SU-DHL-6 (cell line): ENCODE measurements at regions not wholly inside any gene's neighbourhood (a gene's known extent, or its start where the extent isn't known, plus 50 kb on each side); places are given as distances from the start of the nearest gene placed in this dataset.
"Not testable (repeated sequence)": the region's sequence is repeated elsewhere in the genome, so short reads cannot be mapped to it uniquely, and the experiment has no call there.

Experiments
- H2AFZ ChIP-seq: fragments of 200-600 bp; sonication (generic); 2 replicates; pipeline ENCODE4 v1.6.1; 2014; ENCODE audit warnings: low read depth, mild to moderate bottlenecking, moderate library complexity, mixed read lengths, antibody characterized with exemption, low read length; ENCODE audit not compliant: severe bottlenecking
- H3F3A ChIP-seq: fragments of 200-600 bp; shearing (Covaris generic); 2 replicates; pipeline ENCODE4 v1.6.0; 2016; ENCODE audit warnings: antibody characterized with exemption, mild to moderate bottlenecking; ENCODE audit not compliant: insufficient read depth
- H3K27ac ChIP-seq: fragments of 200-600 bp; sonication (generic); 2 replicates; pipeline ENCODE4 v1.5.1; 2016; ENCODE audit warnings: low read depth, mild to moderate bottlenecking, low read length, moderate library complexity, mixed read lengths
- H3K27me3 ChIP-seq: fragments of 200-600 bp; sonication (generic), shearing (Covaris generic); 2 replicates; pipeline ENCODE4 v1.6.0; 2014; ENCODE audit warnings: mild to moderate bottlenecking, low read length
- H3K36me3 ChIP-seq: fragments of 200-600 bp; sonication (generic); 2 replicates; pipeline ENCODE4 v1.6.1; 2014; ENCODE audit warnings: mild to moderate bottlenecking, low read length, mixed read lengths
- H3K4me2 ChIP-seq: fragments of 300-600, 200-600 bp; shearing (Covaris generic), sonication (generic); 2 replicates; pipeline ENCODE4 v1.6.0; 2014; ENCODE audit warnings: low read length, low read depth, mild to moderate bottlenecking; ENCODE audit not compliant: poor library complexity, severe bottlenecking
- H3K4me3 ChIP-seq: fragments of 200-600 bp; sonication (generic); 2 replicates; pipeline ENCODE4 v1.5.1; 2014; ENCODE audit warnings: antibody characterized with exemption, low read length, mild to moderate bottlenecking, mixed read lengths; ENCODE audit not compliant: insufficient read depth, poor library complexity, severe bottlenecking
- H3K79me2 ChIP-seq: fragments of 200-600 bp; sonication (generic); 2 replicates; pipeline ENCODE4 v1.6.1; 2014; ENCODE audit warnings: mild to moderate bottlenecking, low read length, moderate library complexity; ENCODE audit not compliant: insufficient read depth
- H3K9ac ChIP-seq: fragments of 200-600 bp; sonication (generic); 2 replicates; pipeline ENCODE4 v1.7.0; 2014; ENCODE audit warnings: mild to moderate bottlenecking, low read length
- H3K9me2 ChIP-seq: fragments of 200-600 bp; sonication (generic); replicated peaks from 2 replicates; pipeline ENCODE4 v1.6.1; 2014; ENCODE audit warnings: low read length; ENCODE audit not compliant: insufficient read depth
- H3K9me3 ChIP-seq: fragments of 200-600 bp; sonication (generic); 2 replicates; pipeline ENCODE4 v1.6.1; 2014; ENCODE audit warnings: low read length, mixed read lengths; ENCODE audit not compliant: insufficient read depth
- H4K20me1 ChIP-seq: fragments of 200-600 bp; sonication (generic); 2 replicates; pipeline ENCODE4 v1.6.1; 2014; ENCODE audit warnings: low read depth, mild to moderate bottlenecking, antibody characterized with exemption, low read length, moderate library complexity, mixed read lengths

DNA sequence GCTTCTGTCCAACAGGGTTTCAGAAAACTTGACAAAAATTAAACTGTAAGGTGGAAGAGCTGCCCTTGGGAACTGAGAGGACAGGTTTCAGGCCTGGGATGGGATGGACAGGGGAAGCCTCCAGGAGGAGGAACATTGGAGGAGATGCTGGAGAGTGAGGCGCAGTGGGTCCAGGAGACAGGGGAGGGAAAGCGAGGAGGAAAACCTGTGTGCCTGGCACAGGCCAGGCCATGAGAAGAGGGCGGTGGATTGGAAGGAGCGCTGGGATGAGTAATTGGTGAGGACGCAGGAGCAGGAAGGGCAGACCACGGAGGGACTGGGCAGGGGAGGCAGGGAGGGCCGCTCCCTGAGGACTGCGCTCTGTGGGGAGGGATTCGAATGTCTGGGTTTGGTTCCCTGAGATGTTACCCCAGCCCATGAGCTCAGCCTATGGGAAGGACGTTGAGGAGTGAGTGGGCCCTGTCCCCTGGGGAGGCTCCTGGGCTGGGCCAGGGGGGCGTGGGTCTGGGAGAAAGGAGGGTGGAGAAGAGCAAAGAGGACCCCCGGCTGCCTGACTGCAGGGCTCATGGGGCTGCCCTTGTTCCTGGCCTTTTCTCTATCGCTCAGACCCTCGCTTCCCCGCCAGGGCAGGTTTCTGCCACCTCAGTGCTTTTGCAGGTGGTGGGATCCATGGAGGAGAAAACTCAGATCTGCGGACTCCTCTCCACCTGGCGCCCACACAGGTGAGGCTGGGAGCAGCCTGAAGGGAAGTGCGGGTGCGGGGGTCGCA lies 249.1 kb upstream of the NPAP1 start:
- H3K79me2 ChIP-seq, H2AFZ ChIP-seq, H3K27ac ChIP-seq, H3K4me2 ChIP-seq, H3K9me3 ChIP-seq, H3K4me3 ChIP-seq, H3K9ac ChIP-seq, H3F3A ChIP-seq, H3K9me2 ChIP-seq, H4K20me1 ChIP-seq, H3K27me3 ChIP-seq, H3K36me3 ChIP-seq: not testable (repeated sequence)

DNA sequence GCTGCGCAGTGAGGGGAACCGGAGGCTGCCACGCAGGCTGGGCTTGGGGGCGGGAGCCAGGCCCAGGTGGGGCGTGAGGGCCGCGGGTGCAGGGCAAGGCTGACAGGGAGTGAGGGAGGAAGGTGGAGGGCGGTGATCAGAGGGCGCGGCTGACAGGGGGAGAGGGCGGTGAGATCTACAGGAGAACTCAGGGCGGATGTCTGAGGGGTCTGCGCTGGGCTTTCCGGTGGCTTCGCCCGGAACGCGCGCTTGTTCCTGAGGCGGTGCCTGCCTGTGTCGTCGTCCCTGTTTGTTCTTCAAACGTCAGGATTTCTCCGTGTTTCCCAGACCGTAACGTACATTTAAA lies 248.5 kb upstream of the NPAP1 start:
- H3F3A ChIP-seq, H3K9me2 ChIP-seq, H3K4me2 ChIP-seq, H3K79me2 ChIP-seq, H4K20me1 ChIP-seq, H3K27ac ChIP-seq, H3K36me3 ChIP-seq, H3K27me3 ChIP-seq, H3K4me3 ChIP-seq, H2AFZ ChIP-seq, H3K9ac ChIP-seq, H3K9me3 ChIP-seq: not testable (repeated sequence)

DNA sequence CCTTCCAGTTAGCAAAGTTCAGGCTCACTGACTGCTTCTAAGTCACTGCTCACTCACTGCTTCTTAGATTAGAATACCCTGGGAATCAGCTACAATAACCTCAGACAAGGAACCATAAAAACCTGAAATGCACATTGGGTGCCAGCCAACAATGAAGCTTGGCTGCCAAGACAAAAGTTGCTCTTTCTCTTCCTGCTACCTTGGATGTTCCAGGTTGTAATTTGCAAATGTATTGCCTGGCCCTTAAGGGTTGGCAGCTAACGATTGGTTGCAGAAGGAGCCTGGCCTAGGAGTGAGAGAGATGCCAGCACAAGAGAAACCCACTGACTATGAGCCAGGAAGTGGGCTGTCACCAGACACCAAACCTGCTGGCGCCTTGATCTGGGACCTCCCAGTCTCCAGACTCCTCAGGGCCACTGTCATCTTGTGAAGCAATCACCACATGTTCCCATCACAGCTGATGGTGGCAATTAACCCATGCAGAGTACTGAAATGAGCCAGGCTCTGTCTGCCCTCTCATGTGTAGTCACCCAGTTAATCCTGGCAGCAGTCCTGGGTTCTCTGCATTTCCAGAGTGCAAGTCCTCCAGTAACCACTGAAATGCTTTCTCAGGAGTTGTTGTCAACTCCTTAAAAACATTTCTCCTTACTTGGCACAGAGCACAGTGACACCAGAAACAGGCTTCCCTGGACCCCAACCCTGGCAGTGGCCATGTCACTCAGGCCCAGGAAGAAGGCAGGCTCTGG lies 240.3 kb upstream of the NPAP1 start:
- not testable (repeated sequence) for H3K79me2 ChIP-seq, H3K27ac ChIP-seq, H3K9me2 ChIP-seq, H3F3A ChIP-seq, H3K36me3 ChIP-seq, H3K4me3 ChIP-seq, H3K4me2 ChIP-seq, H3K9ac ChIP-seq, H3K9me3 ChIP-seq, H4K20me1 ChIP-seq, H2AFZ ChIP-seq, H3K27me3 ChIP-seq

DNA sequence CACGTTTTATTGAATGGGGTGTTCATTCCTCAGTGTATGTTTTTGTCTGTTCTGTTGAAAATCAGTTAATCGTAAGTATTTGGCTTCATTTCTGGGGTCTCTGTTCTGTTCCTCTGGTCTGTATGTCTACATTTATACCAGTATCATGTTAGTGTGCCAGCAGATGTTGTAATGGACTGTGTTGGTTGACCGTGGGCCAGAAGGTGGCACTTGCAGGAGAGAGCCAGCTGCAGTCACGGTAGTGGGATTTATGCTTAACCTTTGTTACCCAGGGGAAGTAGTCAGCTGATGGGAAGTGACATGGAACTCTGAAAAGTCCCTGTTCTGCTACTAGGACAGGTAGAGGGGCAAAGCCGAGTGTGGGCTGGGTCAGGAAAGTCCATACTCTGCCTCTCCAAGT lies 238.3 kb upstream of the NPAP1 start:
- H3F3A ChIP-seq, H3K79me2 ChIP-seq, H3K4me2 ChIP-seq, H3K9me3 ChIP-seq, H3K27me3 ChIP-seq, H3K4me3 ChIP-seq, H3K27ac ChIP-seq, H4K20me1 ChIP-seq, H3K9me2 ChIP-seq, H3K36me3 ChIP-seq, H2AFZ ChIP-seq, H3K9ac ChIP-seq: not testable (repeated sequence)

DNA sequence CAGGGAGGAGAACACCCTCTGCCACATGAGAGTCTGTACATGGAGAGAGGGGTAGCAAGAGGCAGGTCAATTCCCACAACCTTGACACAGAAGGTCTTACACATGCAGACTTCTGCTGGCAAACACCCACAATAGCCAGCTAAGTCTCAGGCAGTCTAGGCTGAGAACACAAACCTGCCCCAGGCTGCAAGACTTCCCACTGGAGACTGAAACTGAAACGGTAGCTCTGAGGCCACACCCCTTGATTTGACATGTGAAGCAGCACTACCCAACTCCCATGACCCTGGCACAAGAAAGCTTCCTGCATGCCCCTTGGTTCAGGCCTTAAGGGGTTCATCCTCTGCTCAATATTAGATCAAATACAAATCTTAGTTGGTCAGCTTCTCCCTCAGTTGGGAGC lies 237.8 kb upstream of the NPAP1 start:
- H2AFZ ChIP-seq, H3K9ac ChIP-seq, H3K9me2 ChIP-seq, H3K27ac ChIP-seq, H3K4me3 ChIP-seq, H3K36me3 ChIP-seq, H3K79me2 ChIP-seq, H3K9me3 ChIP-seq, H3F3A ChIP-seq, H3K27me3 ChIP-seq, H4K20me1 ChIP-seq, H3K4me2 ChIP-seq: not testable (repeated sequence)

DNA sequence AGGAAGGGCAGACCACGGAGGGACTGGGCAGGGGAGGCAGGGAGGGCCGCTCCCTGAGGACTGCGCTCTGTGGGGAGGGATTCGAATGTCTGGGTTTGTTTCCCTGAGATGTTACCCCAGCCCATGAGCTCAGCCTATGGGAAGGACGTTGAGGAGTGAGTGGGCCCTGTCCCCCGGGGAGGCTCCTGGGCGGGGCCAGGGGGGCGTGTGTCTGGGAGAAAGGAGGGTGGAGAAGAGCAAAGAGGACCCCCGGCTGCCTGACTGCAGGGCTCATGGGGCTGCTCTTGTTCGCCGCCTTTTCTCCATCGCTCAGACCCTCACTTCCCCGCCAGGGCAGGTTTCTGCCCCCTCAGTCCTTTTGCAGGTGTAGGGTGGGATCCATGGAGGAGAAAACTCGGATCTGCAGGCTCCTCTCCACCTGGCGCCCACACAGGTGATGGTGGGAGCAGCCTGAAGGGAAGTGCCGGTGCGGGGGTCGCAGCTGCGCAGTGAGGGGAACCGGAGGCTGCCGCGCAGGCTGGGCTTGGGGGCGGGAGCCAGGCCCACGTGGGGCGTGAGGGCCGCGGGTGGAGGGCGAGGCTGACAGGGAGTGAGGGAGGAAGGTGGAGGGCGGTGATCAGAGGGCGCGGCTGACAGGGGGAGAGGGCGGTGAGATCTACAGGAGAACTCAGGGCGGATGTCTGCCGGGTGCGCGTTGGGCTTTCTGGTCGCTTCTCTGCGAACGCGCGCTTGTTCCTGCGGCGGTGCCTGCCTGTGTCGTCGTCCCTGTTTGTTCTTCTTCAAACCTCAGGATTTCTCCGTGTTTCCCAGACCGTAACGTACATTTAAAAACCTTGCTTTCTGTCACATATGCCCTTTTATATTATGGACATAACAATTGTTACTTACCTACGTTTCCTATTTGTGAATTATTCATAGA lies 198.2 kb upstream of the NPAP1 start:
- H3K27me3 ChIP-seq, H3F3A ChIP-seq, H3K27ac ChIP-seq, H3K9ac ChIP-seq, H3K36me3 ChIP-seq, H2AFZ ChIP-seq, H3K4me3 ChIP-seq, H4K20me1 ChIP-seq, H3K9me3 ChIP-seq, H3K79me2 ChIP-seq, H3K4me2 ChIP-seq, H3K9me2 ChIP-seq: not testable (repeated sequence)

DNA sequence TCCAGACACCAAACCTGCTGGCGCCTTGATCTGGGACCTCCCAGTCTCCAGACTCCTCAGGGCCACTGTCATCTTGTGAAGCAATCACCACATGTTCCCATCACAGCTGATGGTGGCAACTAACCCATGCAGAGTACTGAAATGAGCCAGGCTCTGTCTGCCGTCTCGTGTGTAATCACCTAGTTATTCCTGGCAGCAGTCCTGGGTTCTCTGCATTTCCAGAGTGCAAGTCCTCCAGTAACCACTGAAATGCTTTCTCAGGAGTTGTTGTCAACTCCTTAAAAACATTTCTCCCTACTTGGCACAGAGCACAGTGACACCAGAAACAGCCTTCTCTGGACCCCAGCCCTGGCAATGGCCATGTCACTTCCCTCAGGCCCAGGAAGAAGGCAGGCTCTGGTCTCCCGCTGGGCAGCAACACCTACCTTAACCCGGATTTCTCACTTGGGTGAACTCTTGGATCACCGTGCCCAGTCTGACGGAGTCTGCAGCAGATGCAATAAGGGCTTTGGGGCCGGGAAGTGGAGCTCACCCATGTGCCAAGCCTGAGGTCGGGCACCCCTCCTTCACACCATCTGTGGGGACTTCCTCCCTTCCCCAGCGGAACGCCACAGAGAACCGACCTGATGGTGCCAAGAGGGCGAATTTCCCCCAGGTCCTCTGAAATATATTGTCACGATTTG lies 189.5 kb upstream of the NPAP1 start:
- H3K9me2 ChIP-seq, H3K9me3 ChIP-seq, H3K79me2 ChIP-seq, H3K27ac ChIP-seq, H3F3A ChIP-seq, H3K36me3 ChIP-seq, H2AFZ ChIP-seq, H3K4me3 ChIP-seq, H3K27me3 ChIP-seq, H4K20me1 ChIP-seq, H3K4me2 ChIP-seq, H3K9ac ChIP-seq: not testable (repeated sequence)
